GM12865 (cell line): ENCODE measurements at regions not wholly inside any gene's neighbourhood (a gene's known extent, or its start where the extent isn't known, plus 50 kb on each side); places are given as distances from the start of the nearest gene placed in this dataset.

Source experiments
- DNase-seq: peaks from one replicate; pipeline ENCODE4 v3.0.0; 2010; ENCODE audit warnings: low read depth
- H3K4me3 ChIP-seq: 2 replicates; pipeline ENCODE4 v1.5.1; 2011; ENCODE audit warnings: mild to moderate bottlenecking, low read depth, low read length, control low read depth
- CTCF ChIP-seq: IDR thresholded peaks from 2 replicates; pipeline ENCODE4 v1.5.1; 2011; ENCODE audit warnings: low read length, control low read depth, low read depth, inconsistent platforms; ENCODE audit not compliant: insufficient read depth; ENCODE audit errors: missing control alignments

- no peak for TF ChIP-seq CTCF
- no peak overlapping the region for H3K4me3 ChIP-seq
- no peak for DNase-seq
Observed at GRCh38 chr12:102687523-102687922, 207.2 kb upstream of the IGF1 start.

GRCh38 chr12:102685841-102686240 lies 205.5 kb upstream of the IGF1 start:
- DNase-seq, result no peak
- H3K4me3 ChIP-seq, result no peak overlapping the region
- TF ChIP-seq CTCF, result no peak

- DNase-seq, result no peak
- H3K4me3 ChIP-seq, result no peak overlapping the region
- no peak for TF ChIP-seq CTCF
Observed at GRCh38 chr12:102685172-102685571, 204.8 kb upstream of the IGF1 start.

- TF ChIP-seq CTCF, result no peak
- DNase-seq, result no peak
- H3K4me3 ChIP-seq, result no peak overlapping the region
Observed at GRCh38 chr12:102682366-102683289, 202.3 kb upstream of the IGF1 start.

GRCh38 chr12:102681747-102682146 lies 201.4 kb upstream of the IGF1 start:
- TF ChIP-seq CTCF, result no peak
- no peak overlapping the region for H3K4me3 ChIP-seq
- no peak for DNase-seq

GRCh38 chr12:102681309-102681708 lies 200.9 kb upstream of the IGF1 start:
- no peak overlapping the region for H3K4me3 ChIP-seq
- no peak for TF ChIP-seq CTCF
- DNase-seq, result no peak

GRCh38 chr12:102680304-102680703 lies 199.9 kb upstream of the IGF1 start:
- no peak overlapping the region for H3K4me3 ChIP-seq
- TF ChIP-seq CTCF, result no peak
- DNase-seq, result no peak
